Common myeloid progenitor, CD34-positive (primary cell): ENCODE measurements at regions not wholly inside any gene's neighbourhood (a gene's known extent, or its start where the extent isn't known, plus 50 kb on each side); places are given as distances from the start of the nearest gene placed in this dataset.

Experiments
- CTCF ChIA-PET: fragments of 350-600 bp; sonication (Branson Sonifier 250); formaldehyde crosslinking; loops from one replicate; lab custom pipeline; 2021; ENCODE audit warnings: antibody characterized with exemption; lab: Charles Lee
- POLR2A ChIA-PET: fragments of 350-600 bp; sonication (Branson Sonifier 250); formaldehyde crosslinking; loops from one replicate; lab custom pipeline; 2021; ENCODE audit warnings: antibody characterized with exemption; lab: Charles Lee
- DNase-seq, 3 donors: peaks; one replicate each; pipeline versions ENCODE4 v3.0.0 to v3.0.0-alpha.2; 2013
- H3K27ac ChIP-seq, 2 experiments: 1 replicate in 1 of 2; 2 replicates in 1 of 2; pipeline ENCODE4 v1.7.0; 2013; ENCODE audit warnings: inconsistent platforms in 2 of 2, low read length in 2 of 2, mild to moderate bottlenecking in 2 of 2, low read depth in 1 of 2, moderate library complexity in 1 of 2; ENCODE audit not compliant: severe bottlenecking in 2 of 2, insufficient read depth in 1 of 2, poor library complexity in 1 of 2
- H3K27me3 ChIP-seq, 5 experiments: replicated peaks in 2 of 5; 1 replicate in 3 of 5; 2 replicates in 2 of 5; pipeline versions ENCODE4 v1.6.1 to v1.7.0; 2013; ENCODE audit warnings: low read length in 4 of 5, mild to moderate bottlenecking in 2 of 5, moderate library complexity in 2 of 5, inconsistent platforms in 1 of 5; ENCODE audit not compliant: insufficient read depth in 5 of 5, control insufficient read depth in 4 of 5
- H3K36me3 ChIP-seq, 4 experiments: 1 replicate in 2 of 4; 2 replicates in 2 of 4; pipeline versions ENCODE4 v1.6.1 to v1.7.0; 2013; ENCODE audit warnings: low read length in 3 of 4, control low read depth in 1 of 4, mild to moderate bottlenecking in 1 of 4; ENCODE audit not compliant: control insufficient read depth in 4 of 4, insufficient read depth in 4 of 4
- H3K4me1 ChIP-seq, 4 experiments: 1 replicate in 3 of 4; 2 replicates in 1 of 4; pipeline versions ENCODE4 v1.6.1 to v1.7.1; 2013; ENCODE audit warnings: low read length in 3 of 4, mild to moderate bottlenecking in 3 of 4, control low read depth in 1 of 4, inconsistent platforms in 1 of 4, moderate library complexity in 1 of 4; ENCODE audit not compliant: control insufficient read depth in 4 of 4, insufficient read depth in 4 of 4; ENCODE audit errors: control extremely low read depth in 1 of 4
- H3K4me3 ChIP-seq, 7 experiments: 1 replicate in 4 of 7; 2 replicates in 3 of 7; pipeline versions ENCODE4 v1.5.1 to v1.7.0; 2013; ENCODE audit warnings: mild to moderate bottlenecking in 7 of 7, low read length in 6 of 7, moderate library complexity in 6 of 7, inconsistent platforms in 2 of 7, low read depth in 2 of 7, control low read depth in 1 of 7; ENCODE audit not compliant: insufficient read depth in 4 of 7, control insufficient read depth in 1 of 7; ENCODE audit errors: extremely low read depth in 1 of 7
- H3K9me3 ChIP-seq, 5 experiments: 1 replicate in 4 of 5; 2 replicates in 1 of 5; pipeline versions ENCODE4 v1.6.1 to v1.7.1; 2013; ENCODE audit warnings: low read length in 4 of 5, mild to moderate bottlenecking in 2 of 5, inconsistent platforms in 1 of 5, low read depth in 1 of 5, moderate library complexity in 1 of 5; ENCODE audit not compliant: control insufficient read depth in 4 of 5, insufficient read depth in 2 of 5; ENCODE audit errors: control extremely low read depth in 1 of 5
- WGBS: methylation state at CpG from one replicate; pipeline ENCODE4 v1.1.5; 2013; ENCODE audit not compliant: insufficient coverage; 5-methylcytosine and 5-hydroxymethylcytosine counted together

DNA sequence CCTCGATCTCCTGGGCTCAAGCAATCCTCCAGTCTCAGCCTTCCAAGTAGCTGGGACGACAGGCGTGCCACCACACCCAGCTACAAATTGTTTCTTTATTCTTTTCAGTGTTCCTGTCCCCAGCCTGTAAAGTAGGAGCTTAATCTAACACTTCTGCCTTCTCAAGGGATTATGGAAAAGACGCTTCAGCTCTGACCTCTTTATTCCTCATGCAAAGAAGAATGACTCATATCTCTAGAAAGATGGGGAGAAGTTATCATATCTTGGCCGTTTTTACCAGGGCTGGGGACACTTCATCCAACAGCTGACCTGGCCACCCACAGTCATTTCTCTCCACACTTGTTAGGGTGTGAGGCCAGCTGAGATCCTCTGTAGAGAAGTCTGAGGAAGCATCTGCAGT, 172.6 kb downstream of the HAPSTR1 start:
- Histone ChIP-seq H3K27me3 (no peaks in the 10 kb centered on the region), H3K36me3 (no peaks in the 10 kb centered on the region), H3K27ac (no peak overlapping the region), H3K4me1 (no peaks in the 10 kb centered on the region), H3K9me3 (peaks cover 0 to 5% (median 0%) of the 10 kb centered on the region in 5 experiments), H3K4me3 (no peak overlapping the region)
- ChIA-PET CTCF (no interaction called here), POLR2A (no interaction called here)
- WGBS: 89% methylated on average over 1 of the region's 5 CpGs
- no peak for DNase-seq

DNA sequence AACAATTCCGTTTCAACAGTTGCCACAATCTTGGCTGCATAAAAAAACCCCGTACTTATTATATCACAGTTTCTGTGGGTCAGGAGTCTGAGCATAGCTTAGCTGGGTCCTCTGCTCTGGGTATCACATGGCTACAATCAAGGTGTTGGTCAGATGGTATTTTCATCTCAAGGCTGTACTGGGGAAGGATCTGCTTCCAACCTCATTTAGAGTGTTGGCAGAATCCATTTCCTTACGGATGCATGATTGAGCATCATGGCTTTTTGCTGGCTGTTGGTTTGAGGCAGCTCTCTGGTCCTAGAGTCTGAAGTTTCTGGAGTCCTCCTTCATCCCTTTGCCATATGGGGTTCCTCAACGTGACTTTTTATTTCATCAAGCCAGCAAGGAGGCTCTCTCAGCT, 177.0 kb downstream of the HAPSTR1 start:
- ChIA-PET CTCF (interaction anchor here (2.2 kb wide), 1 partner anchor 9 kb away, joined by 6 read pairs; no protein-coding TSS in a partner anchor), POLR2A (no interaction called here)
- no peaks in the 10 kb centered on the region for H3K27me3 ChIP-seq
- no peaks in the 10 kb centered on the region for H3K36me3 ChIP-seq
- H3K4me1 ChIP-seq: no peaks in the 10 kb centered on the region
- 85% methylated on average over 4 of the region's 4 CpGs for WGBS
- no peak overlapping the region for H3K27ac ChIP-seq
- no peak for DNase-seq
- no peak overlapping the region for H3K4me3 ChIP-seq
- peaks cover 0 to 5% (median 0%) of the 10 kb centered on the region in 5 experiments for H3K9me3 ChIP-seq

DNA sequence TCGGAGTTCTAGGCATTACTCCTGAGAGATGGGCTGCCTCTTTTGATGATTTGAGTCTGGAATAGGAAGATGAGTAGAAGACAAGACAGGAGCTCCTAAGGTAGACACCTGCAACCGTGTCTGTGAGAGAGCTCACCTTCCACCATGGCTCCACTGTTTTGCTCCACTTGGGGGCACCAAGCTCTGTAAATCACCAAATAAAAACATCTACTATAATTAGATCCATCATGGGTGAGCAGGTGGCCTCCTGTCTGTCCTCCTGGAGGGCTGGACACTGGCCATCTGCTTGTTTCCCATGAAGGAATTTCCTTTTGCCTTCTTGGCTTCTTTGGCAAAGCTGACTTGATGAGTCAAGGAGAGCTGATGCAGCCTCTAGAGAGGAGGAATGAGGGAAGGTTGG, 179.0 kb downstream of the HAPSTR1 start:
- POLR2A ChIA-PET: no interaction called here
- Histone ChIP-seq H3K4me1 (no peaks in the 10 kb centered on the region), H3K27ac (no peak overlapping the region), H3K9me3 (peaks cover 0 to 5% (median 0%) of the 10 kb centered on the region in 5 experiments), H3K27me3 (no peaks in the 10 kb centered on the region), H3K4me3 (no peak overlapping the region), H3K36me3 (no peaks in the 10 kb centered on the region)
- WGBS: 88% methylated on average over 2 of the region's 2 CpGs
- no peak for DNase-seq
- CTCF ChIA-PET: interaction anchor here (0.8 to 1.0 kb wide), 2 partner anchors 8 to 18 kb away, joined by 3 read pairs; no protein-coding TSS in a partner anchor

DNA sequence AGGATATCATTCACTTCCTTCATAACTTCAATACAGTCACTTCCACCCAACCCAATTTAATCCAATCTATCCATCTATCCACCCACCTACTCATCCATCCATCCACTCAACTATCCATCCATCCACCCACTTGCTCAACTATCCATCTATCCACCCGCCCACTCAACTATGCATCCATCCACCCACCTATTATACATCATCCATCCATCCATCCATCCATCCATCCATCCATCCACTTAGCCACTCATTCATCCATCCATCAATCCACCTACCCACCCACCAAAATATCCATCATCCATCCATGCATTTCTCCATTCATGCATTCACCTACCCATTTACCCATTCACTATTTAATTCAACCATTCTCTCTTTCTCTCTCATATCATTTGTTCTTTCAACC, 179.5 kb downstream of the HAPSTR1 start:
- ChIA-PET CTCF (interaction anchor here (1.0 kb wide), 1 partner anchor 8 kb away, joined by 3 read pairs; no protein-coding TSS in a partner anchor), POLR2A (no interaction called here)

DNA sequence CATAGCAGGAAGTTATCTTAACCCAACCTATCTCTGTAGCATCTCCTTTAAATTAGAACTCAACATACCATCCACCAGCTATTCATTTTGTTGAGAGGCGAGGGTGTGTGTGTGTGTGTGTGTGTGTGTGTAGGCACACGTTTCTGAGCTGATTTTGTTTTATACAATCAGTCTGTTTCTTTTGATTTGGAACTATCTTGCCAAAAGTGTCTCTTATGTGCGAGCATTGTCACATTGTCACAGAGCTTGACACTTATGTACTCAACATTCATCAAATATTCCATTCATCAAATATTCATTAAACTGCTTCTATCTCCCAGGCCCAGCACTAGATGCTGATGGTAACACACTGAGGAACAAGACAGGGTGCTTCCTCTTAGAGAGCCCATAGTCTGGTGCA, 180.4 kb downstream of the HAPSTR1 start:
- whole genome bisulfite sequencing: 86% methylated on average over 1 of the region's 3 CpGs
- no peak for DNase-seq
- Histone ChIP-seq H3K36me3 (no peaks in the 10 kb centered on the region), H3K9me3 (no peaks in the 10 kb centered on the region), H3K27ac (no peak overlapping the region), H3K4me3 (no peak overlapping the region), H3K4me1 (no peaks in the 10 kb centered on the region), H3K27me3 (no peaks in the 10 kb centered on the region)
- POLR2A ChIA-PET: no interaction called here
- CTCF ChIA-PET: no interaction called here

More for the DNA sequence above, 179.5 kb downstream of the HAPSTR1 start:
- Histone ChIP-seq H3K36me3 (no peaks in the 10 kb centered on the region), H3K4me1 (no peaks in the 10 kb centered on the region), H3K27me3 (no peaks in the 10 kb centered on the region), H3K4me3 (no peak overlapping the region), H3K27ac (no peak overlapping the region), H3K9me3 (peaks cover 0 to 5% (median 0%) of the 10 kb centered on the region in 5 experiments)
- DNase-seq: no peak
- 100% methylated on average over 1 of the region's 1 CpG for WGBS

DNA sequence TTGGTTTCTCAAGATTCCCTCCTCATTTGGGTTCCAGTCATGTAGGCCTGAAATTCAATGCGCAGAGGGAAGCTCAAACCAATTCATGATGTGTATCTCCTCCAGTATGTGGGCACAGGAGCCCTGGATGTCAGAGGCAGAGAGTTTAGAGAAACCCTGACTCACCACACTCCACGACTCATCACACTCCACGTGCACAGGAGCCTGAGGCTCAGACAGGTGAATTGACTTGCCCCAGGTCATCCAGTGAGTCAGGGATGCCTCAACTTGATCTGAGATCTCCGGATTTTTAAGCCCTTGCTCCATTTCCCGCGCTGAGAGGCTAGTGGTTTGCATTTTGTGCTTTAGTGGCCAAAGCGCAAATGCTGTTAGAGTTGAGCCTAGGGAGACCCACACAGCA, 183.9 kb downstream of the HAPSTR1 start:
- no peaks in the 10 kb centered on the region for H3K4me1 ChIP-seq
- DNase-seq: no peak
- ChIA-PET POLR2A (no interaction called here), CTCF (no interaction called here)
- no peak overlapping the region for H3K27ac ChIP-seq
- no peaks in the 10 kb centered on the region for H3K9me3 ChIP-seq
- H3K36me3 ChIP-seq: no peaks in the 10 kb centered on the region
- no peaks in the 10 kb centered on the region for H3K27me3 ChIP-seq
- no peak overlapping the region for H3K4me3 ChIP-seq
- 91% methylated on average over 6 of the region's 7 CpGs for WGBS

DNA sequence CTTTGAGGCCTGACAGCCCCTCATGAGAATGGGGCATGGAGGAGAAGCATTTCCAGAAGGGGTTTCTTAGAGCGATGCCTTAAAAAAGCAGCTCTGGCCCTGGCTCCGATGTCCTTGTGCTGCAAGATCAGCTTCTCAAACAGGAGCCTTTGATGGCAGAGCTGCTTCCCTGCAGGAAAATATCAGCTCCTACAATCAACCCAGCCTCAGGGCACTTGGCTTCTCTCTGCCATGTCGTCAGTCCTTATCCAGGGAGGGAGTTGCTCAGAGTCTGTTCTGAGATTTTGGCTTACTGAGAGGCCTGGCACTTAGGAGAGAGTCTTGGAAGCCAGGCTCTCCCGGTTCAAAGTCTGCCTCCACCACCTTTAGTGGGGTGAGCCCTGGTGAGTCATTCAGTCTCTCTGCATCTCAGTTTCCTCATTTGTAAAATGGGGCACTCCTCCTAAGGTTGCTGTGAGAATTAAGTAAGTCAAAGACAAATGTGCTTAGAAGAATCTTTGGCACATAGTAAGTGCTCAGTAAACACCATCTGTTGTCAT, 184.4 kb downstream of the HAPSTR1 start:
- H3K27ac ChIP-seq: no peak overlapping the region
- H3K4me3 ChIP-seq: no peak overlapping the region
- WGBS: 81% methylated on average over 3 of the region's 4 CpGs
- no peaks in the 10 kb centered on the region for H3K36me3 ChIP-seq
- DNase-seq: no peak
- H3K9me3 ChIP-seq: no peaks in the 10 kb centered on the region
- POLR2A ChIA-PET: no interaction called here
- peaks cover 0 to 3% (median 0%) of the 10 kb centered on the region in 5 experiments for H3K27me3 ChIP-seq
- no peaks in the 10 kb centered on the region for H3K4me1 ChIP-seq
- CTCF ChIA-PET: no interaction called here
